SU-DHL-6 (cell line): ENCODE measurements at regions not wholly inside any gene's neighbourhood (a gene's known extent, or its start where the extent isn't known, plus 50 kb on each side); places are given as distances from the start of the nearest gene placed in this dataset.

ENCODE experiments used
- EZH2phosphoT487 ChIP-seq: fragments of 200-600 bp; sonication (generic), shearing (Covaris generic); conservative IDR thresholded peaks from 2 replicates; pipeline ENCODE4 v1.6.1; 2018; ENCODE audit warnings: mild to moderate bottlenecking, antibody characterized with exemption, low read length, moderate library complexity, mixed read lengths
- TF ChIP-seq, protein P1 (sequence below): fragments of 200-600 bp; sonication (generic); IDR thresholded peaks from one replicate; pipeline ENCODE4 v1.5.1; 2017; ENCODE audit warnings: antibody characterized with exemption, mild to moderate bottlenecking, low read length, moderate library complexity; ENCODE audit not compliant: insufficient read depth, poor library complexity, severe bottlenecking

GRCh38 chr1:228883535-228883934 is 148.3 kb downstream of the RHOU start:
- no peak for TF ChIP-seq EZH2phosphoT487
- TF ChIP-seq, protein P1, sequence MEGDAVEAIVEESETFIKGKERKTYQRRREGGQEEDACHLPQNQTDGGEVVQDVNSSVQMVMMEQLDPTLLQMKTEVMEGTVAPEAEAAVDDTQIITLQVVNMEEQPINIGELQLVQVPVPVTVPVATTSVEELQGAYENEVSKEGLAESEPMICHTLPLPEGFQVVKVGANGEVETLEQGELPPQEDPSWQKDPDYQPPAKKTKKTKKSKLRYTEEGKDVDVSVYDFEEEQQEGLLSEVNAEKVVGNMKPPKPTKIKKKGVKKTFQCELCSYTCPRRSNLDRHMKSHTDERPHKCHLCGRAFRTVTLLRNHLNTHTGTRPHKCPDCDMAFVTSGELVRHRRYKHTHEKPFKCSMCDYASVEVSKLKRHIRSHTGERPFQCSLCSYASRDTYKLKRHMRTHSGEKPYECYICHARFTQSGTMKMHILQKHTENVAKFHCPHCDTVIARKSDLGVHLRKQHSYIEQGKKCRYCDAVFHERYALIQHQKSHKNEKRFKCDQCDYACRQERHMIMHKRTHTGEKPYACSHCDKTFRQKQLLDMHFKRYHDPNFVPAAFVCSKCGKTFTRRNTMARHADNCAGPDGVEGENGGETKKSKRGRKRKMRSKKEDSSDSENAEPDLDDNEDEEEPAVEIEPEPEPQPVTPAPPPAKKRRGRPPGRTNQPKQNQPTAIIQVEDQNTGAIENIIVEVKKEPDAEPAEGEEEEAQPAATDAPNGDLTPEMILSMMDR = no peak
